WTC11 (cell line): ENCODE measurements at regions not wholly inside any gene's neighbourhood (a gene's known extent, or its start where the extent isn't known, plus 50 kb on each side); places are given as distances from the start of the nearest gene placed in this dataset.

Experiments
- ATAC-seq: fragments of 200-7000 bp; cut with Tn5 transposase; 2 replicates; pipeline ENCODE4 v1.10.0; 2021; ENCODE audit warnings: mild to moderate bottlenecking, moderate library complexity
- CTCF ChIA-PET: fragments of 300-600 bp; sonication (Branson Sonifier 250); formaldehyde crosslinking; loops from one replicate; lab custom pipeline; 2021; ENCODE audit warnings: antibody characterized with exemption; lab: Charles Lee
- POLR2A ChIA-PET: fragments of 350-600 bp; sonication (Branson Sonifier 250); formaldehyde crosslinking; loops from one replicate; lab custom pipeline; 2021; ENCODE audit warnings: antibody characterized with exemption; lab: Charles Lee
- DNase-seq: peaks from one replicate; pipeline ENCODE4 v3.0.0; 2021; ENCODE audit warnings: low spot score
- H3K27ac Mint-ChIP-seq: 2 replicates; pipeline ENCODE4 v1.8.0; 2021; ENCODE audit warnings: mixed read lengths
- H3K27me3 Mint-ChIP-seq: 2 replicates; pipeline ENCODE4 v1.8.0; 2021; ENCODE audit warnings: low read depth, mild to moderate bottlenecking, moderate library complexity, mixed read lengths
- H3K36me3 Mint-ChIP-seq: 2 replicates; pipeline ENCODE4 v1.8.0; 2021; ENCODE audit warnings: mixed read lengths
- H3K4me1 Mint-ChIP-seq: 2 replicates; pipeline ENCODE4 v1.8.0; 2022; ENCODE audit warnings: mixed read lengths
- H3K4me3 Mint-ChIP-seq: 2 replicates; pipeline ENCODE4 v1.8.0; 2021; ENCODE audit warnings: mild to moderate bottlenecking, moderate library complexity, mixed read lengths
- H3K9me3 Mint-ChIP-seq: 2 replicates; pipeline ENCODE4 v1.8.0; 2021; ENCODE audit warnings: mixed read lengths
- CREM ChIP-seq: sonication (generic); formaldehyde crosslinking; IDR thresholded peaks from 2 replicates; pipeline ENCODE4 v1.8.1; 2022; ENCODE audit warnings: mild to moderate bottlenecking, missing genetic modification reagents, moderate library complexity
- FOXJ3 ChIP-seq: sonication (generic); formaldehyde crosslinking; IDR thresholded peaks from 2 replicates; pipeline ENCODE4 v1.9.0; 2021; ENCODE audit warnings: missing genetic modification reagents, mild to moderate bottlenecking, borderline replicate concordance
- MXD4 ChIP-seq: fragments of 250-450 bp; sonication (Bioruptor Pico); IDR thresholded peaks from 2 replicates; pipeline ENCODE4 v1.8.0; 2021; ENCODE audit warnings: mild to moderate bottlenecking, moderate library complexity, borderline replicate concordance
- MYBL2 ChIP-seq: sonication (generic); formaldehyde crosslinking; IDR thresholded peaks from 2 replicates; pipeline ENCODE4 v1.8.1; 2023; ENCODE audit warnings: mild to moderate bottlenecking, moderate library complexity, missing genetic modification reagents
- NR2C2 ChIP-seq: sonication (generic); formaldehyde crosslinking; IDR thresholded peaks from 2 replicates; pipeline ENCODE4 v1.8.0; 2022; ENCODE audit warnings: mild to moderate bottlenecking, missing genetic modification reagents
- OVOL2 ChIP-seq: fragments of 250-450 bp; sonication (Bioruptor Pico); IDR thresholded peaks from 2 replicates; pipeline ENCODE4 v1.9.0; 2021; ENCODE audit warnings: mild to moderate bottlenecking, borderline replicate concordance
- PRRX2 ChIP-seq: fragments of 250-450 bp; sonication (Bioruptor Pico); IDR thresholded peaks from 2 replicates; pipeline ENCODE4 v1.8.0; 2021; ENCODE audit warnings: mild to moderate bottlenecking
- SP1 ChIP-seq: sonication (generic); formaldehyde crosslinking; conservative IDR thresholded peaks from 2 replicates; pipeline ENCODE4 v1.8.1; 2022; ENCODE audit warnings: missing genetic modification reagents
- ZNF121 ChIP-seq: sonication (generic); formaldehyde crosslinking; IDR thresholded peaks from 2 replicates; pipeline ENCODE4 v1.8.0; 2023; ENCODE audit warnings: missing genetic modification reagents
- ZNF138 ChIP-seq: sonication (generic); formaldehyde crosslinking; conservative IDR thresholded peaks from 2 replicates; pipeline ENCODE4 v1.8.1; 2022; ENCODE audit warnings: mild to moderate bottlenecking, moderate library complexity, missing genetic modification reagents
- ZNF416 ChIP-seq: fragments of 250-450 bp; sonication (Bioruptor Pico); IDR thresholded peaks from 2 replicates; pipeline ENCODE4 v1.9.0; 2021; ENCODE audit warnings: mild to moderate bottlenecking, inconsistent platforms
- TF ChIP-seq, protein P1 (sequence below): sonication (generic); formaldehyde crosslinking; IDR thresholded peaks from 2 replicates; pipeline ENCODE4 v1.8.1; 2023; ENCODE audit warnings: mild to moderate bottlenecking, missing genetic modification reagents, borderline replicate concordance
- TF ChIP-seq, protein P2 (sequence below): sonication (generic); formaldehyde crosslinking; IDR thresholded peaks from 2 replicates; pipeline ENCODE4 v1.8.1; 2022; ENCODE audit warnings: mild to moderate bottlenecking, moderate library complexity, missing genetic modification reagents
- TF ChIP-seq, protein P3 (sequence below): fragments of 250-450 bp; sonication (Bioruptor Pico); IDR thresholded peaks from 2 replicates; pipeline ENCODE4 v1.8.0; 2021; ENCODE audit warnings: mild to moderate bottlenecking
- TF ChIP-seq, protein P4 (sequence below): sonication (generic); formaldehyde crosslinking; IDR thresholded peaks from 2 replicates; pipeline ENCODE4 v1.8.0; 2022; ENCODE audit warnings: mild to moderate bottlenecking, missing genetic modification reagents
- TF ChIP-seq, protein P5 (sequence below): fragments of 250-450 bp; sonication (Bioruptor Pico); IDR thresholded peaks from 2 replicates; pipeline ENCODE4 v1.9.0; 2021; ENCODE audit warnings: mild to moderate bottlenecking
- TF ChIP-seq, protein P6 (sequence below): fragments of 250-450 bp; sonication (Bioruptor Pico); IDR thresholded peaks from 2 replicates; pipeline ENCODE4 v1.9.0; 2021; ENCODE audit warnings: moderate library complexity, mild to moderate bottlenecking, inconsistent platforms, borderline replicate concordance
- TF ChIP-seq, protein P7 (sequence below): sonication (generic); formaldehyde crosslinking; IDR thresholded peaks from 2 replicates; pipeline ENCODE4 v1.8.1; 2022; ENCODE audit warnings: mild to moderate bottlenecking, missing genetic modification reagents, moderate library complexity, borderline replicate concordance

DNA sequence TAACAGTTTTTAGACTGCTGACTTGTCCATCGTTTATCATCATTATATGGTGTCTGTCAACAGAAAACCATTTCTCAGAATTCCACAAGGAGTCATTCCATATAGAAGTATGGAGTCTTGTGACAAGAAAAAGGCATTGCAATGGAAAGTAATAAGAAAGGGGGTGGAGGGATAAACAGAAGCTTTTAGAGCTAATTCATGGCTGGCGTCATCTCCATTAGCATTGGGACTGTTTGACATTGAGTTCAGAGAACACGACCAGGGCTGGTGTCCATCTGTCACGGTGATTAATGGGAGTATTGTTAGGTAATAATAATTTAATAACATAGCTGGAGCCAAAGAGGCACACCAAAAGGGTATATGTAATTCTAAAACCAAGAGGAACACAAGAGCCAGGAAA lies 101.9 kb upstream of the SFRP2 start (continued):
- no peak for TF ChIP-seq CREM (CRISPR knock-in tag)
- TF ChIP-seq, protein P1, sequence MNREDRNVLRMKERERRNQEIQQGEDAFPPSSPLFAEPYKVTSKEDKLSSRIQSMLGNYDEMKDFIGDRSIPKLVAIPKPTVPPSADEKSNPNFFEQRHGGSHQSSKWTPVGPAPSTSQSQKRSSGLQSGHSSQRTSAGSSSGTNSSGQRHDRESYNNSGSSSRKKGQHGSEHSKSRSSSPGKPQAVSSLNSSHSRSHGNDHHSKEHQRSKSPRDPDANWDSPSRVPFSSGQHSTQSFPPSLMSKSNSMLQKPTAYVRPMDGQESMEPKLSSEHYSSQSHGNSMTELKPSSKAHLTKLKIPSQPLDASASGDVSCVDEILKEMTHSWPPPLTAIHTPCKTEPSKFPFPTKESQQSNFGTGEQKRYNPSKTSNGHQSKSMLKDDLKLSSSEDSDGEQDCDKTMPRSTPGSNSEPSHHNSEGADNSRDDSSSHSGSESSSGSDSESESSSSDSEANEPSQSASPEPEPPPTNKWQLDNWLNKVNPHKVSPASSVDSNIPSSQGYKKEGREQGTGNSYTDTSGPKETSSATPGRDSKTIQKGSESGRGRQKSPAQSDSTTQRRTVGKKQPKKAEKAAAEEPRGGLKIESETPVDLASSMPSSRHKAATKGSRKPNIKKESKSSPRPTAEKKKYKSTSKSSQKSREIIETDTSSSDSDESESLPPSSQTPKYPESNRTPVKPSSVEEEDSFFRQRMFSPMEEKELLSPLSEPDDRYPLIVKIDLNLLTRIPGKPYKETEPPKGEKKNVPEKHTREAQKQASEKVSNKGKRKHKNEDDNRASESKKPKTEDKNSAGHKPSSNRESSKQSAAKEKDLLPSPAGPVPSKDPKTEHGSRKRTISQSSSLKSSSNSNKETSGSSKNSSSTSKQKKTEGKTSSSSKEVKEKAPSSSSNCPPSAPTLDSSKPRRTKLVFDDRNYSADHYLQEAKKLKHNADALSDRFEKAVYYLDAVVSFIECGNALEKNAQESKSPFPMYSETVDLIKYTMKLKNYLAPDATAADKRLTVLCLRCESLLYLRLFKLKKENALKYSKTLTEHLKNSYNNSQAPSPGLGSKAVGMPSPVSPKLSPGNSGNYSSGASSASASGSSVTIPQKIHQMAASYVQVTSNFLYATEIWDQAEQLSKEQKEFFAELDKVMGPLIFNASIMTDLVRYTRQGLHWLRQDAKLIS (CRISPR knock-in tag) = no peak
- TF ChIP-seq, protein P2, sequence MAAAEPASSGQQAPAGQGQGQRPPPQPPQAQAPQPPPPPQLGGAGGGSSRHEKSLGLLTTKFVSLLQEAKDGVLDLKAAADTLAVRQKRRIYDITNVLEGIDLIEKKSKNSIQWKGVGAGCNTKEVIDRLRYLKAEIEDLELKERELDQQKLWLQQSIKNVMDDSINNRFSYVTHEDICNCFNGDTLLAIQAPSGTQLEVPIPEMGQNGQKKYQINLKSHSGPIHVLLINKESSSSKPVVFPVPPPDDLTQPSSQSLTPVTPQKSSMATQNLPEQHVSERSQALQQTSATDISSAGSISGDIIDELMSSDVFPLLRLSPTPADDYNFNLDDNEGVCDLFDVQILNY (CRISPR knock-in tag) = no peak
- TF ChIP-seq ZNF416 = no peak
- no peak for TF ChIP-seq OVOL2
- TF ChIP-seq FOXJ3 = no peak
- no peak for TF ChIP-seq PRRX2 (CRISPR knock-in tag)
- no peak for TF ChIP-seq SP1 (CRISPR knock-in tag)

DNA sequence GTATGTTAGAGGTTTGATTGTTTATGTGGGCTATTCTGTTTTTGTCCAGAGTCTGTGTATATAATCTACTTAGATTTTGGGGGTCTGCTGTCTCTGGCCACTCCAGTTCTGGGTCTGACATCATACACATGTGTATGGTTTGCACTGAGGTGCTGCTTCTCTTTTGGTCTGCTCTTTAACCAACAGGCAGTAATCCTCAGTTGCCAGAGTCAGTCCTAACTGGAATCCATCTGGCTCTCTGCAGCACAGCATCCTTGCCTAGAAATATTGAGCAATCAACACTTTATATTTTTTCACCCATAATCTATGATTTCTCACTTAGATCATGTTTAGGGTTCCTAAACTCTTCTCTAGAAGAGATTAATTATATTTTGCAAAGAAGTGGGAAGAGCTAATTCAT lies 98.3 kb upstream of the SFRP2 start:
- ATAC-seq = no peak
- H3K4me3 Mint-ChIP-seq = no peak overlapping the region
- DNase-seq = no peak
- H3K27ac Mint-ChIP-seq = no peak overlapping the region
- no peaks in the 10 kb centered on the region for H3K4me1 Mint-ChIP-seq
- ChIA-PET POLR2A (no interaction called here), CTCF (no interaction called here)
- H3K27me3 Mint-ChIP-seq = no peaks in the 10 kb centered on the region; the same call in 1 of the 2 replicates
- TF ChIP-seq CREM (CRISPR knock-in tag) = no peak
- no peak for TF ChIP-seq NR2C2
- TF ChIP-seq, protein P3, sequence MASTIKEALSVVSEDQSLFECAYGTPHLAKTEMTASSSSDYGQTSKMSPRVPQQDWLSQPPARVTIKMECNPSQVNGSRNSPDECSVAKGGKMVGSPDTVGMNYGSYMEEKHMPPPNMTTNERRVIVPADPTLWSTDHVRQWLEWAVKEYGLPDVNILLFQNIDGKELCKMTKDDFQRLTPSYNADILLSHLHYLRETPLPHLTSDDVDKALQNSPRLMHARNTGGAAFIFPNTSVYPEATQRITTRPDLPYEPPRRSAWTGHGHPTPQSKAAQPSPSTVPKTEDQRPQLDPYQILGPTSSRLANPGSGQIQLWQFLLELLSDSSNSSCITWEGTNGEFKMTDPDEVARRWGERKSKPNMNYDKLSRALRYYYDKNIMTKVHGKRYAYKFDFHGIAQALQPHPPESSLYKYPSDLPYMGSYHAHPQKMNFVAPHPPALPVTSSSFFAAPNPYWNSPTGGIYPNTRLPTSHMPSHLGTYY (CRISPR knock-in tag) = no peak
- TF ChIP-seq ZNF121 (CRISPR knock-in tag) = no peak
- TF ChIP-seq, protein P4, sequence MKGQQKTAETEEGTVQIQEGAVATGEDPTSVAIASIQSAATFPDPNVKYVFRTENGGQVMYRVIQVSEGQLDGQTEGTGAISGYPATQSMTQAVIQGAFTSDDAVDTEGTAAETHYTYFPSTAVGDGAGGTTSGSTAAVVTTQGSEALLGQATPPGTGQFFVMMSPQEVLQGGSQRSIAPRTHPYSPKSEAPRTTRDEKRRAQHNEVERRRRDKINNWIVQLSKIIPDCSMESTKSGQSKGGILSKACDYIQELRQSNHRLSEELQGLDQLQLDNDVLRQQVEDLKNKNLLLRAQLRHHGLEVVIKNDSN (CRISPR knock-in tag) = no peak
- TF ChIP-seq, protein P5, sequence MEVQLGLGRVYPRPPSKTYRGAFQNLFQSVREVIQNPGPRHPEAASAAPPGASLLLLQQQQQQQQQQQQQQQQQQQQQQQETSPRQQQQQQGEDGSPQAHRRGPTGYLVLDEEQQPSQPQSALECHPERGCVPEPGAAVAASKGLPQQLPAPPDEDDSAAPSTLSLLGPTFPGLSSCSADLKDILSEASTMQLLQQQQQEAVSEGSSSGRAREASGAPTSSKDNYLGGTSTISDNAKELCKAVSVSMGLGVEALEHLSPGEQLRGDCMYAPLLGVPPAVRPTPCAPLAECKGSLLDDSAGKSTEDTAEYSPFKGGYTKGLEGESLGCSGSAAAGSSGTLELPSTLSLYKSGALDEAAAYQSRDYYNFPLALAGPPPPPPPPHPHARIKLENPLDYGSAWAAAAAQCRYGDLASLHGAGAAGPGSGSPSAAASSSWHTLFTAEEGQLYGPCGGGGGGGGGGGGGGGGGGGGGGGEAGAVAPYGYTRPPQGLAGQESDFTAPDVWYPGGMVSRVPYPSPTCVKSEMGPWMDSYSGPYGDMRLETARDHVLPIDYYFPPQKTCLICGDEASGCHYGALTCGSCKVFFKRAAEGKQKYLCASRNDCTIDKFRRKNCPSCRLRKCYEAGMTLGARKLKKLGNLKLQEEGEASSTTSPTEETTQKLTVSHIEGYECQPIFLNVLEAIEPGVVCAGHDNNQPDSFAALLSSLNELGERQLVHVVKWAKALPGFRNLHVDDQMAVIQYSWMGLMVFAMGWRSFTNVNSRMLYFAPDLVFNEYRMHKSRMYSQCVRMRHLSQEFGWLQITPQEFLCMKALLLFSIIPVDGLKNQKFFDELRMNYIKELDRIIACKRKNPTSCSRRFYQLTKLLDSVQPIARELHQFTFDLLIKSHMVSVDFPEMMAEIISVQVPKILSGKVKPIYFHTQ (CRISPR knock-in tag) = no peak
- TF ChIP-seq ZNF138 (CRISPR knock-in tag) = no peak
- no peak for TF ChIP-seq MYBL2
- TF ChIP-seq, protein P6, sequence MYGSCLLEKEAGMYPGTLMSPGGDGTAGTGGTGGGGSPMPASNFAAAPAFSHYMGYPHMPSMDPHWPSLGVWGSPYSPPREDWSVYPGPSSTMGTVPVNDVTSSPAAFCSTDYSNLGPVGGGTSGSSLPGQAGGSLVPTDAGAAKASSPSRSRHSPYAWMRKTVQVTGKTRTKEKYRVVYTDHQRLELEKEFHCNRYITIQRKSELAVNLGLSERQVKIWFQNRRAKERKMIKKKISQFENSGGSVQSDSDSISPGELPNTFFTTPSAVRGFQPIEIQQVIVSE (CRISPR knock-in tag) = no peak
- TF ChIP-seq, protein P7, sequence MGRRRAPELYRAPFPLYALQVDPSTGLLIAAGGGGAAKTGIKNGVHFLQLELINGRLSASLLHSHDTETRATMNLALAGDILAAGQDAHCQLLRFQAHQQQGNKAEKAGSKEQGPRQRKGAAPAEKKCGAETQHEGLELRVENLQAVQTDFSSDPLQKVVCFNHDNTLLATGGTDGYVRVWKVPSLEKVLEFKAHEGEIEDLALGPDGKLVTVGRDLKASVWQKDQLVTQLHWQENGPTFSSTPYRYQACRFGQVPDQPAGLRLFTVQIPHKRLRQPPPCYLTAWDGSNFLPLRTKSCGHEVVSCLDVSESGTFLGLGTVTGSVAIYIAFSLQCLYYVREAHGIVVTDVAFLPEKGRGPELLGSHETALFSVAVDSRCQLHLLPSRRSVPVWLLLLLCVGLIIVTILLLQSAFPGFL (CRISPR knock-in tag) = no peak
- no peak for TF ChIP-seq MXD4 (CRISPR knock-in tag)
- H3K9me3 Mint-ChIP-seq = peaks cover 14% of the 10 kb centered on the region
- H3K36me3 Mint-ChIP-seq = peaks cover 6% of the 10 kb centered on the region; the same call in 1 of the 2 replicates
